SK-N-SH treated with all-trans-retinoic acid at 6 μM for 48 hours (cell line): ENCODE measurements at regions not wholly inside any gene's neighbourhood (a gene's known extent, or its start where the extent isn't known, plus 50 kb on each side); places are given as distances from the start of the nearest gene placed in this dataset.

ENCODE experiments used
- ATAC-seq: fragments of 200-7000 bp; cut with Tn5 transposase; 3 replicates; pipeline ENCODE4 v1.9.1; 2020; ENCODE audit warnings: mild to moderate bottlenecking, moderate library complexity
- ARNTL ChIP-seq: fragments of 450-650 bp; formaldehyde crosslinking; IDR thresholded peaks from 2 replicates; pipeline ENCODE4 v1.5.0; 2020; ENCODE audit warnings: low read depth, mild to moderate bottlenecking, moderate library complexity, borderline replicate concordance
- BACH2 ChIP-seq: fragments of 250-450 bp; sonication (Bioruptor Pico); IDR thresholded peaks from 2 replicates; pipeline ENCODE4 v1.9.0; 2021; ENCODE audit warnings: mild to moderate bottlenecking, borderline replicate concordance
- ESRRG ChIP-seq: fragments of 250-450 bp; sonication (Bioruptor Pico); IDR thresholded peaks from 2 replicates; pipeline ENCODE4 v1.6.1; 2021; ENCODE audit warnings: mild to moderate bottlenecking
- GLIS3 ChIP-seq: fragments of 250-450 bp; sonication (Bioruptor Pico); IDR thresholded peaks from 2 replicates; pipeline ENCODE4 v1.5.0; 2020; ENCODE audit warnings: mild to moderate bottlenecking, moderate library complexity
- ISL1 ChIP-seq: fragments of 250-450 bp; sonication (Bioruptor Pico); IDR thresholded peaks from 2 replicates; pipeline ENCODE4 v2.1.2; 2022; ENCODE audit warnings: mild to moderate bottlenecking, moderate library complexity
- OSR1 ChIP-seq: fragments of 250-450 bp; sonication (Bioruptor Pico); IDR thresholded peaks from 2 replicates; pipeline ENCODE4 v1.8.0; 2022; ENCODE audit warnings: moderate library complexity, mild to moderate bottlenecking, inconsistent platforms
- PATZ1 ChIP-seq: fragments of 250-450 bp; sonication (Bioruptor Pico); IDR thresholded peaks from 2 replicates; pipeline ENCODE4 v1.8.0; 2020; ENCODE audit warnings: mild to moderate bottlenecking, moderate library complexity, borderline replicate concordance
- PPARA ChIP-seq: fragments of 250-450 bp; sonication (Bioruptor Pico); IDR thresholded peaks from 2 replicates; pipeline ENCODE4 v1.5.0; 2020; ENCODE audit warnings: mild to moderate bottlenecking, borderline replicate concordance
- RARB ChIP-seq: fragments of 250-450 bp; sonication (Bioruptor Pico); IDR thresholded peaks from 2 replicates; pipeline ENCODE4 v1.8.0; 2021; ENCODE audit warnings: mild to moderate bottlenecking, moderate library complexity
- SNAI2 ChIP-seq: fragments of 250-450 bp; sonication (Bioruptor Pico); IDR thresholded peaks from 2 replicates; pipeline ENCODE4 v1.5.0; 2020; ENCODE audit warnings: mild to moderate bottlenecking, moderate library complexity
- TCF4 ChIP-seq: fragments of 250-450 bp; sonication (Bioruptor Pico); IDR thresholded peaks from 2 replicates; pipeline ENCODE4 v1.8.0; 2021; ENCODE audit warnings: mild to moderate bottlenecking, moderate library complexity, borderline replicate concordance
- TOX ChIP-seq: fragments of 250-450 bp; sonication (Bioruptor Pico); IDR thresholded peaks from 2 replicates; pipeline ENCODE4 v1.8.0; 2021; ENCODE audit warnings: mild to moderate bottlenecking, moderate library complexity, borderline replicate concordance
- ZC3H10 ChIP-seq: fragments of 250-450 bp; sonication (Bioruptor Pico); IDR thresholded peaks from 2 replicates; pipeline ENCODE4 v1.5.1; 2021; ENCODE audit warnings: mild to moderate bottlenecking, moderate library complexity
- ZFP3 ChIP-seq: fragments of 250-450 bp; sonication (Bioruptor Pico); IDR thresholded peaks from 2 replicates; pipeline ENCODE4 v1.5.0; 2020; ENCODE audit warnings: mild to moderate bottlenecking, moderate library complexity
- ZFP30 ChIP-seq: fragments of 450-650 bp; formaldehyde crosslinking; IDR thresholded peaks from 2 replicates; pipeline ENCODE4 v1.5.0; 2022; ENCODE audit warnings: mild to moderate bottlenecking, moderate library complexity
- ZNF565 ChIP-seq: fragments of 450-650 bp; formaldehyde crosslinking; conservative IDR thresholded peaks from 2 replicates; pipeline ENCODE4 v1.5.0; 2020; ENCODE audit warnings: low read depth, mild to moderate bottlenecking, moderate library complexity
- ZNF70 ChIP-seq: fragments of 450-650 bp; formaldehyde crosslinking; IDR thresholded peaks from 2 replicates; pipeline ENCODE4 v1.5.0; 2020; ENCODE audit warnings: mild to moderate bottlenecking, moderate library complexity
- ZNF8 ChIP-seq: fragments of 450-650 bp; formaldehyde crosslinking; IDR thresholded peaks from 2 replicates; pipeline ENCODE4 v1.5.0; 2020; ENCODE audit warnings: mild to moderate bottlenecking, moderate library complexity
- TF ChIP-seq, protein P1 (sequence below): fragments of 250-450 bp; sonication (Bioruptor Pico); IDR thresholded peaks from 2 replicates; pipeline ENCODE4 v1.5.1; 2021; ENCODE audit warnings: mild to moderate bottlenecking, moderate library complexity
- TF ChIP-seq, protein P2 (sequence below): fragments of 250-450 bp; sonication (Bioruptor Pico); IDR thresholded peaks from 2 replicates; pipeline ENCODE4 v1.5.0; 2020; ENCODE audit warnings: mild to moderate bottlenecking, moderate library complexity
- TF ChIP-seq, protein P3 (sequence below): fragments of 250-450 bp; sonication (Bioruptor Pico); IDR thresholded peaks from 2 replicates; pipeline ENCODE4 v1.5.1; 2020; ENCODE audit warnings: low read depth, mild to moderate bottlenecking, moderate library complexity
- TF ChIP-seq, protein P4 (sequence below): fragments of 250-450 bp; sonication (Bioruptor Pico); IDR thresholded peaks from 2 replicates; pipeline ENCODE4 v1.8.0; 2021; ENCODE audit warnings: low read depth, mild to moderate bottlenecking, moderate library complexity, borderline replicate concordance

- no peak for ATAC-seq
- TF ChIP-seq, protein P1, sequence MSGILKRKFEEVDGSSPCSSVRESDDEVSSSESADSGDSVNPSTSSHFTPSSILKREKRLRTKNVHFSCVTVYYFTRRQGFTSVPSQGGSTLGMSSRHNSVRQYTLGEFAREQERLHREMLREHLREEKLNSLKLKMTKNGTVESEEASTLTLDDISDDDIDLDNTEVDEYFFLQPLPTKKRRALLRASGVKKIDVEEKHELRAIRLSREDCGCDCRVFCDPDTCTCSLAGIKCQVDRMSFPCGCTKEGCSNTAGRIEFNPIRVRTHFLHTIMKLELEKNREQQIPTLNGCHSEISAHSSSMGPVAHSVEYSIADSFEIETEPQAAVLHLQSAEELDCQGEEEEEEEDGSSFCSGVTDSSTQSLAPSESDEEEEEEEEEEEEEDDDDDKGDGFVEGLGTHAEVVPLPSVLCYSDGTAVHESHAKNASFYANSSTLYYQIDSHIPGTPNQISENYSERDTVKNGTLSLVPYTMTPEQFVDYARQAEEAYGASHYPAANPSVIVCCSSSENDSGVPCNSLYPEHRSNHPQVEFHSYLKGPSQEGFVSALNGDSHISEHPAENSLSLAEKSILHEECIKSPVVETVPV (CRISPR knock-in tag) = no peak
- TF ChIP-seq GLIS3 (CRISPR knock-in tag) = no peak
- TF ChIP-seq TOX (CRISPR knock-in tag) = no peak
- no peak for TF ChIP-seq ZNF8
- no peak for TF ChIP-seq OSR1 (CRISPR knock-in tag)
Measured at GRCh38 chr10:4307910-4308309, 518.1 kb upstream of the AKR1E2 start.

GRCh38 chr10:4306871-4307270 is 519.1 kb upstream of the AKR1E2 start:
- TF ChIP-seq ZNF565 = no peak
- TF ChIP-seq PPARA (CRISPR knock-in tag) = no peak
- TF ChIP-seq, protein P2, sequence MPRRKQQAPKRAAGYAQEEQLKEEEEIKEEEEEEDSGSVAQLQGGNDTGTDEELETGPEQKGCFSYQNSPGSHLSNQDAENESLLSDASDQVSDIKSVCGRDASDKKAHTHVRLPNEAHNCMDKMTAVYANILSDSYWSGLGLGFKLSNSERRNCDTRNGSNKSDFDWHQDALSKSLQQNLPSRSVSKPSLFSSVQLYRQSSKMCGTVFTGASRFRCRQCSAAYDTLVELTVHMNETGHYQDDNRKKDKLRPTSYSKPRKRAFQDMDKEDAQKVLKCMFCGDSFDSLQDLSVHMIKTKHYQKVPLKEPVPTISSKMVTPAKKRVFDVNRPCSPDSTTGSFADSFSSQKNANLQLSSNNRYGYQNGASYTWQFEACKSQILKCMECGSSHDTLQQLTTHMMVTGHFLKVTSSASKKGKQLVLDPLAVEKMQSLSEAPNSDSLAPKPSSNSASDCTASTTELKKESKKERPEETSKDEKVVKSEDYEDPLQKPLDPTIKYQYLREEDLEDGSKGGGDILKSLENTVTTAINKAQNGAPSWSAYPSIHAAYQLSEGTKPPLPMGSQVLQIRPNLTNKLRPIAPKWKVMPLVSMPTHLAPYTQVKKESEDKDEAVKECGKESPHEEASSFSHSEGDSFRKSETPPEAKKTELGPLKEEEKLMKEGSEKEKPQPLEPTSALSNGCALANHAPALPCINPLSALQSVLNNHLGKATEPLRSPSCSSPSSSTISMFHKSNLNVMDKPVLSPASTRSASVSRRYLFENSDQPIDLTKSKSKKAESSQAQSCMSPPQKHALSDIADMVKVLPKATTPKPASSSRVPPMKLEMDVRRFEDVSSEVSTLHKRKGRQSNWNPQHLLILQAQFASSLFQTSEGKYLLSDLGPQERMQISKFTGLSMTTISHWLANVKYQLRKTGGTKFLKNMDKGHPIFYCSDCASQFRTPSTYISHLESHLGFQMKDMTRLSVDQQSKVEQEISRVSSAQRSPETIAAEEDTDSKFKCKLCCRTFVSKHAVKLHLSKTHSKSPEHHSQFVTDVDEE = no peak
- no peak for TF ChIP-seq ESRRG (CRISPR knock-in tag)
- no peak for TF ChIP-seq GLIS3 (CRISPR knock-in tag)
- TF ChIP-seq, protein P3, sequence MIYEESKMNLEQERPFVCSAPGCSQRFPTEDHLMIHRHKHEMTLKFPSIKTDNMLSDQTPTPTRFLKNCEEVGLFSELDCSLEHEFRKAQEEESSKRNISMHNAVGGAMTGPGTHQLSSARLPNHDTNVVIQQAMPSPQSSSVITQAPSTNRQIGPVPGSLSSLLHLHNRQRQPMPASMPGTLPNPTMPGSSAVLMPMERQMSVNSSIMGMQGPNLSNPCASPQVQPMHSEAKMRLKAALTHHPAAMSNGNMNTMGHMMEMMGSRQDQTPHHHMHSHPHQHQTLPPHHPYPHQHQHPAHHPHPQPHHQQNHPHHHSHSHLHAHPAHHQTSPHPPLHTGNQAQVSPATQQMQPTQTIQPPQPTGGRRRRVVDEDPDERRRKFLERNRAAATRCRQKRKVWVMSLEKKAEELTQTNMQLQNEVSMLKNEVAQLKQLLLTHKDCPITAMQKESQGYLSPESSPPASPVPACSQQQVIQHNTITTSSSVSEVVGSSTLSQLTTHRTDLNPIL (CRISPR knock-in tag) = no peak
- no peak for TF ChIP-seq ZC3H10 (CRISPR knock-in tag)
- no peak for TF ChIP-seq RARB
- no peak for TF ChIP-seq ZNF70
- no peak for TF ChIP-seq BACH2 (CRISPR knock-in tag)
- TF ChIP-seq PATZ1 = no peak
- TF ChIP-seq, protein P4, sequence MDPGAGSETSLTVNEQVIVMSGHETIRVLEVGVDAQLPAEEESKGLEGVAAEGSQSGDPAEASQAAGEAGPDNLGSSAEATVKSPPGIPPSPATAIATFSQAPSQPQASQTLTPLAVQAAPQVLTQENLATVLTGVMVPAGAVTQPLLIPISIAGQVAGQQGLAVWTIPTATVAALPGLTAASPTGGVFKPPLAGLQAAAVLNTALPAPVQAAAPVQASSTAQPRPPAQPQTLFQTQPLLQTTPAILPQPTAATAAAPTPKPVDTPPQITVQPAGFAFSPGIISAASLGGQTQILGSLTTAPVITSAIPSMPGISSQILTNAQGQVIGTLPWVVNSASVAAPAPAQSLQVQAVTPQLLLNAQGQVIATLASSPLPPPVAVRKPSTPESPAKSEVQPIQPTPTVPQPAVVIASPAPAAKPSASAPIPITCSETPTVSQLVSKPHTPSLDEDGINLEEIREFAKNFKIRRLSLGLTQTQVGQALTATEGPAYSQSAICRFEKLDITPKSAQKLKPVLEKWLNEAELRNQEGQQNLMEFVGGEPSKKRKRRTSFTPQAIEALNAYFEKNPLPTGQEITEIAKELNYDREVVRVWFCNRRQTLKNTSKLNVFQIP (CRISPR knock-in tag) = no peak
- no peak for TF ChIP-seq ARNTL (CRISPR knock-in tag)
- TF ChIP-seq ZFP3 (CRISPR knock-in tag) = no peak
- no peak for TF ChIP-seq ZFP30 (CRISPR knock-in tag)
- TF ChIP-seq, protein P1 (CRISPR knock-in tag) = no peak
- no peak for TF ChIP-seq TOX (CRISPR knock-in tag)
- TF ChIP-seq ZNF8 = no peak
- no peak for ATAC-seq

GRCh38 chr10:4303045-4303444 is 518.0 kb upstream of the KLF6 start:
- no peak for ATAC-seq
- TF ChIP-seq ARNTL (CRISPR knock-in tag) (no peak), ZFP3 (CRISPR knock-in tag) (no peak), ISL1 (CRISPR knock-in tag) (no peak), ZFP30 (CRISPR knock-in tag) (no peak), SNAI2 (CRISPR knock-in tag) (no peak), TCF4 (CRISPR knock-in tag) (no peak)
